ENCODE measurements at regions not wholly inside any gene's neighbourhood (a gene's known extent, or its start where the extent isn't known, plus 50 kb on each side); places are given as distances from the start of the nearest gene placed in this dataset.

GRCh38 chr7:112896026-112896601 is 105.9 kb upstream of the TMEM168 start:
- TF ChIP-seq POLR2A (IDR thresholded peaks at IDR 0.05; ENCODE audit: low read length) (no peak), GATA1 (IDR thresholded peaks at IDR 0.05; ENCODE audit: low read depth, low read length) (no peak)

Data from erythroblast (primary cell).